Neutrophil (primary cell): ENCODE measurements at regions not wholly inside any gene's neighbourhood (a gene's known extent, or its start where the extent isn't known, plus 50 kb on each side); places are given as distances from the start of the nearest gene placed in this dataset.

Source experiments
- H3K27ac ChIP-seq: fragments of 200-600 bp; sonication (generic); 2 replicates; pipeline ENCODE4 v1.5.1; 2016; ENCODE audit warnings: mild to moderate bottlenecking, moderate library complexity
- H3K27me3 ChIP-seq: fragments of 200-600 bp; sonication (generic); 2 replicates; pipeline ENCODE4 v1.6.0; 2016; ENCODE audit warnings: mild to moderate bottlenecking
- H3K36me3 ChIP-seq: fragments of 200-600 bp; sonication (generic); 2 replicates; pipeline ENCODE4 v1.5.1; 2017
- H3K4me1 ChIP-seq, 2 experiments: fragments of 200-600 bp in 1 of 2; sonication (generic) in 1 of 2; 1 replicate in 1 of 2; 2 replicates in 1 of 2; pipeline versions ENCODE4 v1.5.1 to v1.6.1; 2013 to 2016; ENCODE audit warnings: low read depth in 1 of 2, low read length in 1 of 2, mild to moderate bottlenecking in 1 of 2, moderate library complexity in 1 of 2; ENCODE audit not compliant: control insufficient read depth in 1 of 2, insufficient read depth in 1 of 2
- H3K4me3 ChIP-seq, 2 experiments: fragments of 200-600 bp in 1 of 2; sonication (generic) in 1 of 2; 1 replicate in 1 of 2; 2 replicates in 1 of 2; pipeline ENCODE4 v1.5.1; 2013 to 2016; ENCODE audit warnings: low read depth in 1 of 2, low read length in 1 of 2, mild to moderate bottlenecking in 1 of 2, moderate library complexity in 1 of 2
- H3K9me3 ChIP-seq: fragments of 200-600 bp; sonication (generic); 2 replicates; pipeline ENCODE4 v1.5.1; 2016
- CTCF ChIP-seq: fragments of 200-600 bp; sonication (generic); IDR thresholded peaks from 2 replicates; pipeline ENCODE4 v1.5.1; 2016; ENCODE audit warnings: antibody characterized with exemption

GRCh38 chr12:89946518-89947135, 238.0 kb upstream of the ATP2B1 start:
- H3K27ac ChIP-seq = no peak overlapping the region
- H3K36me3 ChIP-seq = no peaks in the 10 kb centered on the region
- H3K4me3 ChIP-seq = no peak overlapping the region
- TF ChIP-seq CTCF = no peak
- no peaks in the 10 kb centered on the region for H3K9me3 ChIP-seq
- H3K27me3 ChIP-seq = no peaks in the 10 kb centered on the region
- H3K4me1 ChIP-seq = no peaks in the 10 kb centered on the region

GRCh38 chr12:89945123-89945522, 236.5 kb upstream of the ATP2B1 start:
- H3K27ac ChIP-seq = no peak overlapping the region
- no peaks in the 10 kb centered on the region for H3K4me1 ChIP-seq
- no peaks in the 10 kb centered on the region for H3K36me3 ChIP-seq
- TF ChIP-seq CTCF = no peak
- H3K9me3 ChIP-seq = no peaks in the 10 kb centered on the region
- H3K4me3 ChIP-seq = no peak overlapping the region
- no peaks in the 10 kb centered on the region for H3K27me3 ChIP-seq

GRCh38 chr12:89943463-89943862, 234.8 kb upstream of the ATP2B1 start:
- Histone ChIP-seq H3K9me3 (no peaks in the 10 kb centered on the region), H3K27me3 (no peaks in the 10 kb centered on the region), H3K4me1 (no peaks in the 10 kb centered on the region), H3K36me3 (no peaks in the 10 kb centered on the region), H3K27ac (no peak overlapping the region), H3K4me3 (no peak overlapping the region)
- no peak for TF ChIP-seq CTCF

- Histone ChIP-seq H3K27me3 (no peaks in the 10 kb centered on the region), H3K9me3 (no peaks in the 10 kb centered on the region), H3K36me3 (no peaks in the 10 kb centered on the region), H3K4me1 (no peaks in the 10 kb centered on the region), H3K4me3 (no peak overlapping the region), H3K27ac (no peak overlapping the region)
- TF ChIP-seq CTCF = no peak
Observed at GRCh38 chr12:89941436-89941835, 232.8 kb upstream of the ATP2B1 start.

- no peak for TF ChIP-seq CTCF
- no peaks in the 10 kb centered on the region for H3K27me3 ChIP-seq
- H3K9me3 ChIP-seq = no peaks in the 10 kb centered on the region
- H3K27ac ChIP-seq = no peak overlapping the region
- H3K4me3 ChIP-seq = no peak overlapping the region
- no peaks in the 10 kb centered on the region for H3K4me1 ChIP-seq
- H3K36me3 ChIP-seq = no peaks in the 10 kb centered on the region
Observed at GRCh38 chr12:89939522-89940215, 231.0 kb upstream of the ATP2B1 start.
